Central memory CD8-positive, alpha-beta T cell (primary cell): ENCODE measurements at regions not wholly inside any gene's neighbourhood (a gene's known extent, or its start where the extent isn't known, plus 50 kb on each side); places are given as distances from the start of the nearest gene placed in this dataset.

ENCODE experiments used
- ATAC-seq: fragments of 150-1000 bp; cut with Tn5 transposase; replicated peaks from 2 replicates; pipeline ENCODE4 v1.10.0; 2022; ENCODE audit warnings: mild to moderate bottlenecking, moderate FRiP score, moderate number of reproducible peaks; ENCODE audit not compliant: poor library complexity, severe bottlenecking; ENCODE audit errors: extremely low read depth
- DNase-seq, 2 donors: peaks; one replicate each; pipeline ENCODE4 v3.0.0; 2021; ENCODE audit warnings: low spot score in 2 of 2
- H3K27ac Mint-ChIP-seq: one replicate; pipeline ENCODE4 v1.8.0; 2022; ENCODE audit warnings: low read depth, mild to moderate bottlenecking, moderate library complexity, mixed read lengths
- H3K27me3 Mint-ChIP-seq: one replicate; pipeline ENCODE4 v1.8.0; 2022; ENCODE audit warnings: mixed read lengths
- H3K36me3 Mint-ChIP-seq: one replicate; pipeline ENCODE4 v1.8.0; 2022; ENCODE audit warnings: mild to moderate bottlenecking, moderate library complexity, mixed read lengths; ENCODE audit not compliant: insufficient read depth
- H3K4me1 Mint-ChIP-seq: one replicate; pipeline ENCODE4 v1.8.0; 2022; ENCODE audit warnings: mixed read lengths
- H3K4me3 Mint-ChIP-seq: one replicate; pipeline ENCODE4 v1.8.0; 2022; ENCODE audit warnings: mild to moderate bottlenecking, moderate library complexity, mixed read lengths
- H3K9me3 Mint-ChIP-seq: one replicate; pipeline ENCODE4 v1.8.0; 2022; ENCODE audit warnings: mixed read lengths

DNA sequence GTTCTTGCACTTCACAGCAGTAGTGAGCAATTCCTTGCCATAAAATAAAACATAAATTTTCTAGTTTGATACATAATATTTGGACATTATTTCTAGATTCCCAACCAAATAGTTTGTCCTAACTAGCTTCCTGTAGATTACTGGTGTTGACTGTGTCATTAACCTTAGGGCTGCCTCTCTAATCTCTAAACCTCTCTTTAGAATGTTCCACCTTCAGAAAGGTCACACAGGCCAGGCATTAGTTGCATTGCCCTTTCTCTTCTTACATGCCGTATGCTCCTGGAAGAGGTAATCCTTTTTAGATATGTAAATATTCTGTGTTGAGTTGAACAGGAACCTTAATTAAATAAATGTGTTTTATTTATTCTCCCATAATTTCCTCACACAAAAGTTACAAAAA is 904.9 kb upstream of the CNTN5 start:
- no peak for DNase-seq
- no peaks in the 10 kb centered on the region for H3K27me3 Mint-ChIP-seq
- H3K27ac Mint-ChIP-seq: no peak overlapping the region
- ATAC-seq: no peak
- no peaks in the 10 kb centered on the region for H3K36me3 Mint-ChIP-seq
- peaks cover 26% of the 10 kb centered on the region for H3K9me3 Mint-ChIP-seq
- no peaks in the 10 kb centered on the region for H3K4me1 Mint-ChIP-seq
- no peak overlapping the region for H3K4me3 Mint-ChIP-seq

DNA sequence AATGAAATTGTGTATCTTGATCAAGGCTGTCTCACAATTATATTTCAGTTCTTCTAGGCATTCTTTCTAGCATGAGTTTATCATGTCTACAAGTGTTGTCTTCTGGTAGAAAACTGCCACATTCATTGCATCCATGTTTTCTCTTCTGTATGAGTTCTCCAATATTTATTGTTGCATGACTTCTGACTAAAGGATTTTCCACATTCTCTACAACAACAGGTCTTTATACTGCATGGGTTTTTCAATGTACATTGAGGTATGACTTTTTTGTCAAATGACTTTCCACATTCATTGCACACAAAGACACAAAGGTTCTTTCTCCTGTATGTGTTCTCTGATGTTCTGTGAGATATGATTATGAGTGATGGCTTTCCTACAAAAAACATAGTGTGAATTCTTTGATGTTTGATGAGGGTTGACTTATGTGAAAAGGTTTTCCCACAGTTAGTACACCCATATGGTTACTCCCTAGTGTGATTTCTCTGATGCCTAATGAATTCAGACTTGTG is 890.6 kb upstream of the CNTN5 start:
- peaks cover 35% of the 10 kb centered on the region for H3K9me3 Mint-ChIP-seq
- H3K4me3 Mint-ChIP-seq: no peak overlapping the region
- no peaks in the 10 kb centered on the region for H3K36me3 Mint-ChIP-seq

DNA sequence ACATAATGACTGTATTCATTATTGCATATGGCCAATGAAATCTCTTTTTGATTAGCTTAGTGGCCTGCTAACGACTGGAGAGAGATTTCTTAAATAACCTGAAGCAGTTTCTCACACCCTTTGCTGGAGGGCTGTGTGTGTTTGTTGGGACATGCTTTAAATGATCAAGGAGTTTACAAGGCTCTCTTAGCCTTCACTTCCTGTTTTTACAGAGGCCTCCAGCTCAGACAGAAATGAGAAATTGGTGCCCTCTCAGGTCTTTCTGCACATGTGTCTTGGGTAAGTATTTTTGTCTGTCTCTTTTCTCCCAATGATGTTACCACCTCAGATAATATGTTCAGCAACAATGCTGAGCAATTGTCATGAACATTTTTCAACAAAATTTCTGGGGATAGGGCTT is 884.4 kb upstream of the CNTN5 start:
- no peaks in the 10 kb centered on the region for H3K27me3 Mint-ChIP-seq
- H3K4me1 Mint-ChIP-seq: no peaks in the 10 kb centered on the region
- H3K9me3 Mint-ChIP-seq: peaks cover 17% of the 10 kb centered on the region
- ATAC-seq (no peak), DNase-seq (no peak)
- no peak overlapping the region for H3K27ac Mint-ChIP-seq
- H3K36me3 Mint-ChIP-seq: no peaks in the 10 kb centered on the region
- H3K4me3 Mint-ChIP-seq: no peak overlapping the region

More for the DNA sequence above, 890.6 kb upstream of the CNTN5 start:
- H3K27me3 Mint-ChIP-seq: no peaks in the 10 kb centered on the region
- no peak for DNase-seq
- ATAC-seq: no peak
- no peaks in the 10 kb centered on the region for H3K4me1 Mint-ChIP-seq
- no peak overlapping the region for H3K27ac Mint-ChIP-seq

DNA sequence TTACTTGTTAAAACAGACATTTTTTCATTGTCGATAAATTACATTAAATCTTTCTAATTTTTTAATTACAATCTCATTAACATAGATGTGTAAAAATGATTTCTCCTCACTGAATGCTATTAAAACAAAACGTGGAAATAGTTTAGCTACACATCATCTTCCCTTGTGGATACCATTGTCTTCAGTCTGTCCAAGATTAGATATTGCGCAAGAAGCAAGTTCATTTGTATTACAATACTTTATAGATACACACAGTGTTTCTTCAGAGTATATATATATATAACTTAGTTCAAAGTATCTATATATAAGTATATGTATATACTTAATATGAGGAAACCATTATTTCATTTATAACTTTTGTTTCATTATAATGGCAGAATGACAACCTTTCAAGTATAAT is 883.3 kb upstream of the CNTN5 start:
- ATAC-seq (no peak), DNase-seq (no peak)
- Mint-ChIP-seq H3K9me3 (peaks cover 13% of the 10 kb centered on the region), H3K27me3 (no peaks in the 10 kb centered on the region), H3K4me3 (no peak overlapping the region), H3K4me1 (no peaks in the 10 kb centered on the region), H3K36me3 (no peaks in the 10 kb centered on the region), H3K27ac (no peak overlapping the region)

DNA sequence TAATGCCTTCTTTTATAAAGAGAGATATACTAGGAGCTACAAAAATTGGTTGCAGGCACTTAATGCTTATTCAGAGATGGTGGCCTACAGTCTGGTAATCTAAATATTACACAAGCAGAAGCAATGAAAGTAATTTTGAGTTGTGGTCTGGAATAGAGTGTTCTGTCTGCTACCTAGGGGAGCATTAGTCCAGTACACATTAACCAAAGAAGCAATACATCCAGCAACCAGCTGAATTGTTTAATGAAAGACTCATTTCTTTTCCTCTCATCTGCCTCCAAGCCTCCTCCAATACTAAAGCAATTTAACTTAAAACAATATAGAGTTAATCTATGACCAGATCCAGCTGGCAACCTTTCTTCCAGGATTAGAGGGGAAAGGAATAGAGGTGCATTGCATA is 877.1 kb upstream of the CNTN5 start:
- Mint-ChIP-seq H3K27ac (no peak overlapping the region), H3K27me3 (no peaks in the 10 kb centered on the region), H3K36me3 (no peaks in the 10 kb centered on the region), H3K4me3 (no peak overlapping the region), H3K9me3 (peaks cover 16% of the 10 kb centered on the region), H3K4me1 (no peaks in the 10 kb centered on the region)
- ATAC-seq: no peak
- DNase-seq: no peak

DNA sequence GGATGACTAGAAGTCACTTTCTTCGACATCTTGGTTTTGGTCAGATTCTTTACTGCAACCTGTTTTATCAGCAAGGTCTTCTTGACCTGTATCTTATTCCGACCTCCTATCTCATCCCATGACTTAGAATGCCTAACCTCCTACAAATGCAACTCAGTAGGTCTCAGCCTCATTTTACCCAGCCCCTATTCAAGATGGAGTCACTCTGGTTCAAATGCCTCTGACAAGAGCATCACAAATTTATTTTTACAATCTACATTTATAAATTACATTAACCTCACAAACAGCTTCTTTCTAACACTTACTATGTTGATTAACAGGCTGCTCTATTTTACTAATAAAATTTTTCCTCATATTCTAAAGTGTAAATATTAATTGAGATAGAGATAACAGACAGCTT is 867.0 kb upstream of the CNTN5 start:
- H3K27me3 Mint-ChIP-seq: no peaks in the 10 kb centered on the region
- no peak for ATAC-seq
- DNase-seq: no peak

DNA sequence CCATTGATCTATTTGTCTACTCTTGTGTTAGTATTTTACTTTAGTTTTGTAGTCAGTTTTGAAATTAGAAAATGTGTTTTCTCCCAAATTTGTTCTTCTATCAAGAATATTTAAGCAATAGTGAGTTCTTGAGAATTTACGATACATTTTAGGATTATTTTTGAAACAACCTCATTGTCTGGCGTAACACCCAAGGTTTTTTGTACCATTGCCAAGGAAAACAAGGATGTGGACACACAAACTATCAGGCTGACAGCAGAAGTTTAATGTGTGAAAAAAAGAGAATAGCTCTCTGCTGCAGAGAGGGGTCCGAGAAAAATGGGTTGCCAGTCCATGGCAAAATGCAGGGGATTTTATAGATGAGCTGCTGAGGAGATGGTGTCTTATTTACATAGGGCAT is 865.1 kb upstream of the CNTN5 start:
- H3K36me3 Mint-ChIP-seq: no peaks in the 10 kb centered on the region
- peaks cover 27% of the 10 kb centered on the region for H3K9me3 Mint-ChIP-seq

More for the DNA sequence above, 867.0 kb upstream of the CNTN5 start:
- no peaks in the 10 kb centered on the region for H3K36me3 Mint-ChIP-seq
- no peaks in the 10 kb centered on the region for H3K4me1 Mint-ChIP-seq
- H3K27ac Mint-ChIP-seq: no peak overlapping the region
- H3K4me3 Mint-ChIP-seq: no peak overlapping the region
- H3K9me3 Mint-ChIP-seq: peaks cover 31% of the 10 kb centered on the region

DNA sequence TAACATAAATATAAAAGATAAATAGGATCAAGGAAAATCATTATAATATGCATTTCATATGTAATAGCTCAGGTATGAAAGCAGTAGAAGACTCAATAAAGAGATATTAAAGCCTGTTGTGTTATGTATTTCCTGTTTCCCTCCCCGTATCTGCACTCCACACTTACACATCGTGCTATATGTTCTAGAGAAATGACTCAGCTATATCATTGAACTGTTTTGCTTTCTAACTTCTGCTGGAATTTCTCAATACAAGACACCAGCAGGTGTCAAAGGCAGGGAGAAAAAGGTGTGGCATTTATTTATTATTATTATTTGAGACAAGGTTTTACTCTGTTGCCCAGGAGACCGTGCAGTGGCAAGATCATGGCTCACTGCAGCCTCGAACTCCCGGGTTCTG is 842.8 kb upstream of the CNTN5 start:
- no peak for DNase-seq
- Mint-ChIP-seq H3K27me3 (no peaks in the 10 kb centered on the region), H3K27ac (no peak overlapping the region), H3K4me3 (no peak overlapping the region), H3K4me1 (no peaks in the 10 kb centered on the region), H3K36me3 (no peaks in the 10 kb centered on the region), H3K9me3 (peaks cover 28% of the 10 kb centered on the region)
- ATAC-seq: no peak

More for the DNA sequence above, 865.1 kb upstream of the CNTN5 start:
- DNase-seq (no peak), ATAC-seq (no peak)
- H3K4me1 Mint-ChIP-seq: no peaks in the 10 kb centered on the region
- no peak overlapping the region for H3K4me3 Mint-ChIP-seq
- no peaks in the 10 kb centered on the region for H3K27me3 Mint-ChIP-seq
- H3K27ac Mint-ChIP-seq: no peak overlapping the region

DNA sequence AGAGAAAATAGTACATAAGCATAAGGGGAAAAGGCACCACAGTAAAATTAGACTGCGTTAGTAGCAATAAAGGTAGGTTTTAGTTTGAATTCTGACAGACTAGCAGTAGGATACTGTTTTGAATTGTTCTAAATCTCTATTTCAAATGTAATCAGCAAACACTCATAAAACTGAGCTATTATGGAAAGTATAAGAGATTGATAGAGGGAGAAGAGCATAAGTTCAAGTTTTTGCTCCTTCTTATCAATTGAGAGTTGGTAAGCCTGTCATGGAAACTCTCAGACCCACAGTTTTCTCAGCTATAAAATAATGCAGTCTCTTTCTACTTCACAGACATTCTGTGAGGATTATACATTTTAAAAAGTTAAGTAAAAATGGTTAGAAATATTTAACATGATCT is 840.2 kb upstream of the CNTN5 start:
- no peaks in the 10 kb centered on the region for H3K4me1 Mint-ChIP-seq
- H3K9me3 Mint-ChIP-seq: peaks cover 13% of the 10 kb centered on the region
- DNase-seq: no peak
- no peaks in the 10 kb centered on the region for H3K27me3 Mint-ChIP-seq
- ATAC-seq: no peak
- no peak overlapping the region for H3K27ac Mint-ChIP-seq
- H3K36me3 Mint-ChIP-seq: no peaks in the 10 kb centered on the region
- H3K4me3 Mint-ChIP-seq: no peak overlapping the region

DNA sequence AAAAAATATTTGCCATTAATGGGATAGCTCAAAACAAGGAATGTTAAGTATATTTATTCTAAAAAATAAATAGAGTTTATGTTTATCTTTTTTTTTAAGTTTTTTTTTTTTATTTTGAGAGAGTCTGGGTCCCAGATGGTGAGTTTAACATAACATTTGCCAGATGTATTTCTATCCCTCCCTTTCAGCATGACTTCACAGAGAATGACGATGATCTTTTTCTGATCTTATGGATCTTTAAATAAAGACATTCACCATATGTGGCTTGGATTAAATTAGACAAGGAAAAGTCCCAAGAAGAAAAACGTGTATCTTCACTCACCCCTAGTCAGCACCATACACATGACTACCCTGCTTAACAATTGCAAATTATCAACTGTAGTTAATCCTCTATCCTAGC is 839.8 kb upstream of the CNTN5 start:
- Mint-ChIP-seq H3K27ac (no peak overlapping the region), H3K9me3 (peaks cover 9% of the 10 kb centered on the region), H3K27me3 (no peaks in the 10 kb centered on the region), H3K36me3 (no peaks in the 10 kb centered on the region), H3K4me3 (no peak overlapping the region), H3K4me1 (no peaks in the 10 kb centered on the region)
- ATAC-seq: no peak
- DNase-seq: no peak

DNA sequence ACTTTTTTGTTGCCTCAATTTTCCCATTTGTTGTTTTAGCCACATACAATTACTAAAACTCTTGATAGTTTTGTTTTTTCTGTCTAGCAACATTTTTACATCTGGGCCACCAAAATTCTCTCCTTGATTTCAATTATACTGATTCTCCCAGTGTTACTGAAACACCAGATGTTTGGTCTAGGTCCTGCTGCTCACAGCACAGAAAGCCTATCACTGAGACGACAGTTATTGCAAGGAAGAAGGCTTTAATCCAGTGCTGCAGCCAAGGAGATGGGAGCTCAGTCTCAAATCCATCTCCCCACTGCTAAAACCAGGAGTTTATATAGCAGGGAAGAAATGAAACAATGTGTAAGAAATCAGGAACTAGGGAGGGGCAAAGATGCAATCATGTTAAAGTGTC is 837.7 kb upstream of the CNTN5 start:
- DNase-seq: no peak
- Mint-ChIP-seq H3K9me3 (no peaks in the 10 kb centered on the region), H3K4me3 (no peak overlapping the region), H3K27me3 (no peaks in the 10 kb centered on the region), H3K4me1 (no peaks in the 10 kb centered on the region), H3K27ac (no peak overlapping the region), H3K36me3 (no peaks in the 10 kb centered on the region)
- ATAC-seq: no peak

DNA sequence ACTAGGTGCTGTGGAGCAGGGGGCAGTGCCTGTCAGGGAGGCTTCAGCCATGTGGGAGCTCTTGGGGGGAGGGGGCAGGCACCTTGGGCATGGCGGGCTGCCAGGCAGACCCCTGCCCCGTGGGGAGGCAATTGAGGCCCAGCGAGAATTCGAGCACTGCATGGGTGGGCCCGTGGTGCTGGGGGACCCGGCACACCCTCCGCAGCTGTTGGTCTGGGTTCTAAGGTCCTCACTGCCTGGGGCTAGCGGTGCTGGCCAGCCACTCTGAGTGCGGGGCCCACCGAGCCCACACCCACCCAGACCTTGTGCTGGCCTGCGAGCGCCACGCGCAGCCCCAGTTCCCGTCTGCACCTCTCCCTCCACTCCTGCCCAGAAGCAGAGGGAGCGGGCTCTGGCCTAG is 835.5 kb upstream of the CNTN5 start:
- Mint-ChIP-seq H3K36me3 (no peaks in the 10 kb centered on the region), H3K4me1 (no peaks in the 10 kb centered on the region), H3K9me3 (no peaks in the 10 kb centered on the region), H3K27ac (no peak overlapping the region), H3K4me3 (no peak overlapping the region), H3K27me3 (no peaks in the 10 kb centered on the region)
- DNase-seq (no peak), ATAC-seq (no peak)

DNA sequence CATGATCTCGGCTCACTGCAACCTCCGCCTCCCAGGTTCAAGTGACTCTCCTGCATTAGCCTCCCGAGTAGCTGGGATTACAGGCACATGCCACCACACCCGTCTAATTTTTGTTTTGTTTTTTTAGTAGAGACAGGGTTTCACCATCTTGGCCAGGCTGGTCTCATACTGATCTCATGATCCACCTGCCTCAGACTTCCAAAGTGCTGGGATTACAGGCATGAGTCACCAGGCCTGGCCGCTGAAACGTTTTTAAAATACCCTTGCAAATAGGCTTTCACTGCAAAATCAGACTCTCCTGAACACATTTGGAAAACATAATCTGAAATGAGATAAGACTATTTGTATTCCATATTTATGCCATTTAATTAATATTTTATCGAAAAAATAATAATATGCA is 826.1 kb upstream of the CNTN5 start:
- Mint-ChIP-seq H3K4me3 (no peak overlapping the region), H3K36me3 (no peaks in the 10 kb centered on the region), H3K4me1 (no peaks in the 10 kb centered on the region), H3K27ac (no peak overlapping the region), H3K27me3 (no peaks in the 10 kb centered on the region), H3K9me3 (peaks cover 11% of the 10 kb centered on the region)
- ATAC-seq (no peak), DNase-seq (no peak)

DNA sequence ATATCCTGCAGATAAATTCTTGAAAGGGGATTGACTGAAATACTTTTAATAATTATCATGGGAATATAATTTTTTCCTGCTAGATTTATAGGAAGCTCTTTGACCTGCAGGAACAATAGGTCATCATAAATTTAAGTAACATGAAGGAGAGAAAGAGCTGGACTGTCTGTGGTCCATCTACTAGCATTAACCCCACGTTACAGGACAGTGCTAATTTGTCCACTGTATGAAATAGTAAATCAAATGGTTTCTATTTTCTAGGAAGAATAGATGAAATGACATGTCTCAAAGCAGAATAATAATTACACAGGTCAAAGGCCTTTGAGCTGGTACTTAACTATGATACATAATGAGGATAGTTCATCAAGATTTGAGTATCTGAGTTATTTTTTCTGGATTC is 825.4 kb upstream of the CNTN5 start:
- DNase-seq: no peak
- no peaks in the 10 kb centered on the region for H3K4me1 Mint-ChIP-seq
- H3K27me3 Mint-ChIP-seq: no peaks in the 10 kb centered on the region
- peaks cover 11% of the 10 kb centered on the region for H3K9me3 Mint-ChIP-seq
- ATAC-seq: no peak
- no peaks in the 10 kb centered on the region for H3K36me3 Mint-ChIP-seq
- no peak overlapping the region for H3K4me3 Mint-ChIP-seq
- H3K27ac Mint-ChIP-seq: no peak overlapping the region
